ENCODE measurements at regions not wholly inside any gene's neighbourhood (a gene's known extent, or its start where the extent isn't known, plus 50 kb on each side); places are given as distances from the start of the nearest gene placed in this dataset.

GRCh38 chr4:123312951-123313592 lies 83.5 kb upstream of the SPRY1 start:
- FAIRE-seq (no peak), DNase-seq (ENCODE audit: insufficient read length) (no peak)
- TF ChIP-seq POLR2AphosphoS5 (IDR thresholded peaks at IDR 0.05; ENCODE audit: low read depth, low read length) (no peak), POLR2A (IDR thresholded peaks at IDR 0.05; ENCODE audit: low read depth, low read length) (no peak), TAF1 (IDR thresholded peaks at IDR 0.05; ENCODE audit: borderline replicate concordance, low read depth, low read length) (no peak)

DNA sequence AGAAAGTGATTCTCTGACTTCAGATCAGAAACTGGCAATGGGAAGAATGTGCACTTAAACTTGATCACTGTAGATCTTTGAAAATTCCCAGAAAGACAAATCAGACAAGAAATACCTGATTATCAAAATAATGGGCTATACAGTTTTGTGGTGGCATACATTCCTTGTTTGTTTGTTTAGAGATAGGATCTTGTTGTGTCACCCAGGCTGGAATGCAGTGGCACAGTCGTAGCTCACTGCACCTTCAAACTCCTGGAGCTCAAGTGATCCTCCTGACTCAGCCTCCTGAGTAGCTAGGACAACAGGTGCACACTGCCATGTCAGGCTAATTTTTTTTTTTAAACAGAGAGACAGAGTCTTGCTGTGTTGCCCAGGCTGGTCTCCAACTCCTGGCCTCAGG lies 81.0 kb upstream of the SPRY1 start:
- TF ChIP-seq POLR2AphosphoS5 (IDR thresholded peaks at IDR 0.05; ENCODE audit: low read depth, low read length) (no peak), TAF1 (IDR thresholded peaks at IDR 0.05; ENCODE audit: borderline replicate concordance, low read depth, low read length) (no peak), POLR2A (IDR thresholded peaks at IDR 0.05; ENCODE audit: low read depth, low read length) (no peak)
- DNase-seq (ENCODE audit: insufficient read length) (no peak), FAIRE-seq (no peak)

DNA sequence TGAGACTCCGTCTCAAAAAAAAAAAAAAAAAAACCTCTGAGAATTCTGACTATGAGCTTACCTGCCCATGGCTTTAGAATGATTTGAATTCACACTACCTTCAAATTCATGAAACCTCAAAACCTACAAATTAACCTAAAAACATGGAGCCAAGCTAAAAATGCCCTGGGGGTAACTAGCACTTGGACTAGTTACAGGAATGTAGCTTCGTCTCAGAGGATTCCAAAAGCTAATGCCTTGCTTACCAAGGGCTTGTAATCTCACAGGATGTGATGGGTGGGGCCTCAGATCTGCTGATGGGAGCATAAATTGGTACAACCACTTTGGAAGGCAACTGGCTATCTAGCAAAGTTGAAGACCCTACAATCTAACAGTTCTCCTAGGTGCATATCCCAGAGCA lies 79.4 kb upstream of the SPRY1 start:
- FAIRE-seq (no peak), DNase-seq (ENCODE audit: insufficient read length) (no peak)
- TF ChIP-seq POLR2A (IDR thresholded peaks at IDR 0.05; ENCODE audit: low read depth, low read length): no peak
- TF ChIP-seq TAF1 (IDR thresholded peaks at IDR 0.05; ENCODE audit: borderline replicate concordance, low read depth, low read length): no peak
- no peak for TF ChIP-seq POLR2AphosphoS5 (IDR thresholded peaks at IDR 0.05; ENCODE audit: low read depth, low read length)

- DNase-seq (ENCODE audit: insufficient read length) (no peak), FAIRE-seq (no peak)
- TF ChIP-seq POLR2A (IDR thresholded peaks at IDR 0.05; ENCODE audit: low read depth, low read length) (no peak), POLR2AphosphoS5 (IDR thresholded peaks at IDR 0.05; ENCODE audit: low read depth, low read length) (no peak), TAF1 (IDR thresholded peaks at IDR 0.05; ENCODE audit: borderline replicate concordance, low read depth, low read length) (no peak)
Observed at GRCh38 chr4:123319639-123320038, 77.0 kb upstream of the SPRY1 start.

- FAIRE-seq: no peak
- TF ChIP-seq POLR2A (IDR thresholded peaks at IDR 0.05; ENCODE audit: low read depth, low read length): no peak
- no peak for TF ChIP-seq TAF1 (IDR thresholded peaks at IDR 0.05; ENCODE audit: borderline replicate concordance, low read depth, low read length)
- no peak for TF ChIP-seq POLR2AphosphoS5 (IDR thresholded peaks at IDR 0.05; ENCODE audit: low read depth, low read length)
- no peak for DNase-seq (ENCODE audit: insufficient read length)
Observed at GRCh38 chr4:123323998-123324397, 72.6 kb upstream of the SPRY1 start.

DNA sequence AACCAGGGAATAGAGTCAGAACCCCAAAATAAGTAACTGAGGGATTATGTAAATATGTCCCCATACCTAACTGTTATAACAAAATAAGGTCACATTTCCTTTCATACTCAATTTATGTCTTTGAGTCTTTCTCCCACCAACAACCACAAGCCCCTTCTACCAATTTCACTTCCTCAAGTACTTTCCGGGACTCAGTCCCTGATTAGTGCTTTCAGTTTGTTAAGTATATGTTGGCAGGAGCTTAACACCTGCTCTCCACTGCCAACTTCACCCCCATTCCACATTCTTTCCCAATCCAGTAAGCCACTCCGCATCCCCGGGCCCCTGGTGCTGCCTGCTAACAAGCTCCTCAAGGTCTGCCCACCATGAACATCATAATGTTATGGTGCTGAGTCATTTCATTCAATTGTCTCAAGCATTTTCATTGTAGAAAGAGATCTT lies 71.3 kb upstream of the SPRY1 start:
- TF ChIP-seq POLR2A (IDR thresholded peaks at IDR 0.05; ENCODE audit: low read depth, low read length) (no peak), POLR2AphosphoS5 (IDR thresholded peaks at IDR 0.05; ENCODE audit: low read depth, low read length) (no peak), TAF1 (IDR thresholded peaks at IDR 0.05; ENCODE audit: borderline replicate concordance, low read depth, low read length) (no peak)
- DNase-seq (ENCODE audit: insufficient read length): peak; percentile 13
- FAIRE-seq: peak; percentile 85

- FAIRE-seq (no peak), DNase-seq (ENCODE audit: insufficient read length) (no peak)
- TF ChIP-seq TAF1 (IDR thresholded peaks at IDR 0.05; ENCODE audit: borderline replicate concordance, low read depth, low read length): no peak
- no peak for TF ChIP-seq POLR2AphosphoS5 (IDR thresholded peaks at IDR 0.05; ENCODE audit: low read depth, low read length)
- no peak for TF ChIP-seq POLR2A (IDR thresholded peaks at IDR 0.05; ENCODE audit: low read depth, low read length)
Observed at GRCh38 chr4:123327346-123327745, 69.2 kb upstream of the SPRY1 start.

DNA sequence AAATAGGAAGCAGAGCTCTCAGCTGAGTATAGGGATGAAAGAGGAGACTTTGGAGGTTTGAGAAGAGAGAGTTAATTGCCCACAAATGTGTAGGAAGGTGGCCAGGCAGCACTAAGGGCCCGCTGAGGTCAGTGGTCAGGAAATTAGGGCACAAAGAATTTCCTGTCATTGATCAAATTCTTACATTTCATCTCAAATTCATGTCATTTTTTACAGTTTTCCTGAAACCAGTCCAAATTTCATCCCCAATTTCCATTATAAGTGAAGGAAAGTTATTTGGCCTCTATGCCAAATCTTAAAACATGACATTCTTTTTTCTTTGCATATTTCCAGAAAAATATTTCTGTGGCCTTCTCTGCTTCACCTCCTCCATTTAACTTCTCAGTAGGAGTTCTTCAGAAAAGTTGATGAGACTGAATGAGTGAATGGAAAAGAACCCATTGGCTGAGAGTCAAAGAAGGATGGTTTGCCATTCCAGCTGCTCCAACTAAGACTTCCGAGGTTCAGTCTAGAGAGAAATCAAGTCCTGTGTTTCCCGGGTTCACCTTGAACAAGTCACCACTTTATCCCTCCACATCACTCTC lies 68.7 kb upstream of the SPRY1 start:
- DNase-seq (ENCODE audit: insufficient read length) (no peak), FAIRE-seq (no peak)
- TF ChIP-seq POLR2A (IDR thresholded peaks at IDR 0.05; ENCODE audit: low read depth, low read length): no peak
- no peak for TF ChIP-seq TAF1 (IDR thresholded peaks at IDR 0.05; ENCODE audit: borderline replicate concordance, low read depth, low read length)
- no peak for TF ChIP-seq POLR2AphosphoS5 (IDR thresholded peaks at IDR 0.05; ENCODE audit: low read depth, low read length)

GRCh38 chr4:123338715-123339114 lies 57.9 kb upstream of the SPRY1 start:
- TF ChIP-seq TAF1 (IDR thresholded peaks at IDR 0.05; ENCODE audit: borderline replicate concordance, low read depth, low read length) (no peak), POLR2A (IDR thresholded peaks at IDR 0.05; ENCODE audit: low read depth, low read length) (no peak), POLR2AphosphoS5 (IDR thresholded peaks at IDR 0.05; ENCODE audit: low read depth, low read length) (no peak)
- no peak for FAIRE-seq
- no peak for DNase-seq (ENCODE audit: insufficient read length)

GRCh38 chr4:123339507-123340380 lies 56.9 kb upstream of the SPRY1 start:
- FAIRE-seq (no peak), DNase-seq (ENCODE audit: insufficient read length) (no peak)
- TF ChIP-seq POLR2A (IDR thresholded peaks at IDR 0.05; ENCODE audit: low read depth, low read length): no peak

DNA sequence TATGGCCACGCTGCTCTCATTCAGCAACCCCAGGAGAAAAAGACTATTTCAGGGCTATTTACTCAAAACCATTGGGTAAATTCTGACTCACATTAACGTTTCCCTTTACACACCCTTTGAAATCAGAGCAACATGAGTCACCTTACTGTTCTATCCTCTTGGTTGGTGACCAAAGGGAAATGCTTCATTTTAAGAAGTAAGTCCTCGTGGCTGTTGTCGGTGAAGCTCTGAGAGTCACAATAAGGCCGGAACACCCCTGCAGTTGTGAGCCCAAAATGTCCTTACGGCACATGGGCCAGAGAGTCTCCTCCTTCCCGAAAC lies 56.3 kb upstream of the SPRY1 start:
- no peak for FAIRE-seq
- TF ChIP-seq TAF1 (IDR thresholded peaks at IDR 0.05; ENCODE audit: borderline replicate concordance, low read depth, low read length) (no peak), POLR2AphosphoS5 (IDR thresholded peaks at IDR 0.05; ENCODE audit: low read depth, low read length) (no peak), POLR2A (IDR thresholded peaks at IDR 0.05; ENCODE audit: low read depth, low read length) (no peak)

GRCh38 chr4:123342498-123342897 lies 54.1 kb upstream of the SPRY1 start:
- no peak for TF ChIP-seq TAF1 (IDR thresholded peaks at IDR 0.05; ENCODE audit: borderline replicate concordance, low read depth, low read length)
- DNase-seq (ENCODE audit: insufficient read length): no peak
- no peak for FAIRE-seq

More for the DNA sequence above, 56.3 kb upstream of the SPRY1 start:
- no peak for DNase-seq (ENCODE audit: insufficient read length)
